HEK293T (cell line): ENCODE measurements at regions not wholly inside any gene's neighbourhood (a gene's known extent, or its start where the extent isn't known, plus 50 kb on each side); places are given as distances from the start of the nearest gene placed in this dataset.
"Not testable (repeated sequence)": the region's sequence is repeated elsewhere in the genome, so short reads cannot be mapped to it uniquely, and the experiment has no call there.

Source experiments
- CTCF ChIA-PET: fragments of 350-600 bp; formaldehyde crosslinking; extraction: SDS; loops from one replicate; lab custom pipeline; 2021; ENCODE audit warnings: antibody characterized with exemption, inconsistent platforms; lab: Yijun Ruan, JAX
- POLR2A ChIA-PET: fragments of 350-600 bp; formaldehyde crosslinking; extraction: SDS; loops from one replicate; lab custom pipeline; 2020; ENCODE audit warnings: antibody characterized with exemption, inconsistent platforms; lab: Yijun Ruan, JAX
- DNase-seq: peaks from one replicate; pipeline ENCODE4 v3.0.0; 2012; ENCODE audit warnings: mixed read lengths; ENCODE audit errors: extremely low spot score
- ARNT ChIP-seq: fragments of 450-650 bp; IDR thresholded peaks from 2 replicates; pipeline ENCODE4 v1.6.1; 2017; ENCODE audit warnings: mild to moderate bottlenecking
- BHLHE40 ChIP-seq: fragments of 450-650 bp; IDR thresholded peaks from 2 replicates; pipeline ENCODE4 v1.6.1; 2016; ENCODE audit warnings: mild to moderate bottlenecking, moderate library complexity, borderline replicate concordance
- CTBP1 ChIP-seq: fragments of 450-650 bp; IDR thresholded peaks from 2 replicates; pipeline ENCODE4 v1.6.1; 2016; ENCODE audit warnings: borderline replicate concordance
- ELF4 ChIP-seq: fragments of 450-650 bp; IDR thresholded peaks from 2 replicates; pipeline ENCODE4 v1.6.1; 2017; ENCODE audit warnings: antibody characterized with exemption
- FOXA1 ChIP-seq: fragments of 450-650 bp; IDR thresholded peaks from 2 replicates; pipeline ENCODE4 v1.6.1; 2016; ENCODE audit warnings: mild to moderate bottlenecking
- FOXK2 ChIP-seq: fragments of 450-650 bp; IDR thresholded peaks from 2 replicates; pipeline ENCODE4 v1.6.1; 2016; ENCODE audit warnings: mild to moderate bottlenecking
- FOXM1 ChIP-seq: fragments of 450-650 bp; IDR thresholded peaks from 2 replicates; pipeline ENCODE4 v1.6.1; 2017; ENCODE audit warnings: mild to moderate bottlenecking, borderline replicate concordance
- HDGF ChIP-seq: fragments of 450-650 bp; IDR thresholded peaks from 2 replicates; pipeline ENCODE4 v1.6.1; 2017; ENCODE audit warnings: antibody characterized with exemption, borderline replicate concordance
- L3MBTL2 ChIP-seq: fragments of 450-650 bp; conservative IDR thresholded peaks from 2 replicates; pipeline ENCODE4 v1.6.1; 2016; ENCODE audit warnings: mild to moderate bottlenecking
- LEF1 ChIP-seq: fragments of 450-650 bp; IDR thresholded peaks from 2 replicates; pipeline ENCODE4 v1.6.1; 2017; ENCODE audit warnings: mild to moderate bottlenecking, borderline replicate concordance
- NFRKB ChIP-seq: fragments of 450-650 bp; IDR thresholded peaks from 2 replicates; pipeline ENCODE4 v1.6.1; 2016; ENCODE audit warnings: mild to moderate bottlenecking, moderate library complexity
- SP1 ChIP-seq: fragments of 450-650 bp; IDR thresholded peaks from 2 replicates; pipeline ENCODE4 v1.6.1; 2017
- SUZ12 ChIP-seq: fragments of 450-650 bp; IDR thresholded peaks from 2 replicates; pipeline ENCODE4 v1.6.1; 2016; ENCODE audit warnings: mild to moderate bottlenecking
- TARDBP ChIP-seq: fragments of 450-650 bp; IDR thresholded peaks from 2 replicates; pipeline ENCODE4 v1.6.1; 2016
- ZNF384 ChIP-seq: fragments of 450-650 bp; IDR thresholded peaks from 2 replicates; pipeline ENCODE4 v1.6.1; 2016
- TF ChIP-seq, protein P1 (sequence below): fragments of 450-650 bp; IDR thresholded peaks from 2 replicates; pipeline ENCODE4 v1.6.1; 2016

DNA sequence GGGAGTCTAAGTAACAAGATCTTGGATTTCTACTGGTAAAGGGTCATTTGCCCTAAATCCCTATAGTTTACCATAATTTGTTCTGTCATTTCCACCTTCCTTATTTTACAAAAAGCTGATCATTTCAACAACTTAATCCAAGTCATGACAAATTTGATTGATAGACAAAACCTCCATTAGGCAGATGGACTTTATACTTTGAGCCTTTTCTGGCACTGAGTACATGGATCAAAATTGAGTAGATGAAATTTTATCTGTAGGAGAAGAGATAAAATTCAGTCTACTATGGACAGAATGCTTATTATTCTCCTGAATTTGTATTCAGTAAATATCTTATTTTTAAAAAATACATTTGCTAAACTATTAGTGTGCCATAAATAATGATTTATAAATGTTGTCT is 62.6 kb upstream of the NRIP1 start:
- POLR2A ChIA-PET = no interaction called here
- no peak for TF ChIP-seq BHLHE40
- no peak for TF ChIP-seq L3MBTL2
- no peak for TF ChIP-seq HDGF
- no peak for TF ChIP-seq FOXM1
- TF ChIP-seq NFRKB = no peak
- no peak for DNase-seq
- CTCF ChIA-PET = no interaction called here

GRCh38 chr21:15128267-15128666 is 63.5 kb upstream of the NRIP1 start:
- ChIA-PET POLR2A (no interaction called here), CTCF (no interaction called here)
- TF ChIP-seq ELF4 (no peak), FOXK2 (no peak), L3MBTL2 (no peak), CTBP1 (no peak)
- DNase-seq = no peak

- CTCF ChIA-PET, POLR2A ChIA-PET, DNase-seq: not testable (repeated sequence)
Measured at GRCh38 chr21:15128714-15129113, 63.9 kb upstream of the NRIP1 start.

- no peak for DNase-seq
- ChIA-PET POLR2A (no interaction called here), CTCF (no interaction called here)
- TF ChIP-seq TARDBP = no peak
- no peak for TF ChIP-seq FOXA1
- no peak for TF ChIP-seq SUZ12
- TF ChIP-seq, protein P1, sequence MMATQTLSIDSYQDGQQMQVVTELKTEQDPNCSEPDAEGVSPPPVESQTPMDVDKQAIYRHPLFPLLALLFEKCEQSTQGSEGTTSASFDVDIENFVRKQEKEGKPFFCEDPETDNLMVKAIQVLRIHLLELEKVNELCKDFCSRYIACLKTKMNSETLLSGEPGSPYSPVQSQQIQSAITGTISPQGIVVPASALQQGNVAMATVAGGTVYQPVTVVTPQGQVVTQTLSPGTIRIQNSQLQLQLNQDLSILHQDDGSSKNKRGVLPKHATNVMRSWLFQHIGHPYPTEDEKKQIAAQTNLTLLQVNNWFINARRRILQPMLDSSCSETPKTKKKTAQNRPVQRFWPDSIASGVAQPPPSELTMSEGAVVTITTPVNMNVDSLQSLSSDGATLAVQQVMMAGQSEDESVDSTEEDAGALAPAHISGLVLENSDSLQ = no peak
- TF ChIP-seq ARNT = no peak
- no peak for TF ChIP-seq L3MBTL2
- TF ChIP-seq FOXK2 = no peak
- no peak for TF ChIP-seq FOXM1
- TF ChIP-seq SP1 = no peak
- TF ChIP-seq ZNF384 = no peak
- no peak for TF ChIP-seq HDGF
- no peak for TF ChIP-seq NFRKB
Measured at GRCh38 chr21:15130326-15130725, 65.5 kb upstream of the NRIP1 start.

DNA sequence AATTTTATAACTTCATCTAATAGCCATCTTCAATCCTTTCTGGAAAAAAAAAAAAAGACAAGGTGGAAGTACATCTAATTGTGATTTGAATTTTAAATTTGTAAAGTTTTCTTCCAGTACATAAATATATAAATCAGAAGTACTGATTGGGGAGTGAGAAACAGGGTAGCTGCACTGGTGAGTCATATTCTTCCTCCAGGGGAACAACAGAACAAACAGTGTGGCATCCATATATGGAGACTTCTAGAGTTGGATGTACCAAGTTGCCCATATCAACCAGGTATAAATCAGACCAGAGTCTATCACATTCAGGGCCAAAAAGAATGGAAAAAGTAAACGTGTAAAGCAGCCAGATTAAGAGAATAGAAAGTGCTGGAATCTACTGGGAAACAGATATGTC is 66.0 kb upstream of the NRIP1 start:
- ChIA-PET POLR2A (no interaction called here), CTCF (no interaction called here)
- no peak for TF ChIP-seq L3MBTL2
- no peak for TF ChIP-seq ELF4
- TF ChIP-seq FOXM1 = no peak
- no peak for TF ChIP-seq LEF1
- TF ChIP-seq ARNT = no peak
- no peak for TF ChIP-seq SUZ12
- TF ChIP-seq TARDBP = no peak
- no peak for TF ChIP-seq NFRKB
- no peak for TF ChIP-seq FOXK2
- TF ChIP-seq ZNF384 = no peak
- no peak for TF ChIP-seq HDGF
- TF ChIP-seq, protein P1 = no peak
- TF ChIP-seq FOXA1 = no peak
- TF ChIP-seq CTBP1 = no peak
- TF ChIP-seq BHLHE40 = no peak
- TF ChIP-seq SP1 = no peak
- no peak for DNase-seq

DNA sequence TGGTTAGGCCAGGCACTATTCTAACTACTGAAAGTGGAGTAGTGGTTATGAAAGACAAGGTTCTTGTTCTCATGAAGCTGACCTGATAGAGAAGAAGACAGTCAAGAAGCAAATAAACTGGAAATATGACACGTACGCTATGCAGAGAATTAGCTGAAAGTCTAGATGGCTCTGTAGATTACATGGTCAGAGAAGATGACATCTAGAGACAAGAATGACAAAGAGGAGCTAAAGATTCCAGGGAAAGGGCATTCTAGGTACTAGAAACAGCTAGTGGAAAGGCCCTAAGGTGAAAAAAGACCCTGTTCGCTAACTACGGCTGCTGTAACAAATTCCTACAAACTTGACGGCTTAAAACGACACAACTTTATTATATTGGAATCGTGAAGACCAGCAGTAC is 68.0 kb upstream of the NRIP1 start:
- no peak for DNase-seq
- CTCF ChIA-PET = interaction anchor here (0.9 kb wide), 1 partner anchor 26 kb away, joined by 3 read pairs; no protein-coding TSS in a partner anchor
- POLR2A ChIA-PET = no interaction called here
- TF ChIP-seq NFRKB = no peak
- no peak for TF ChIP-seq ELF4
- no peak for TF ChIP-seq FOXA1
- TF ChIP-seq ZNF384 = no peak
- TF ChIP-seq BHLHE40 = no peak
- no peak for TF ChIP-seq CTBP1
- no peak for TF ChIP-seq TARDBP
- TF ChIP-seq FOXM1 = no peak
- TF ChIP-seq HDGF = no peak
- no peak for TF ChIP-seq FOXK2
- no peak for TF ChIP-seq SUZ12
- no peak for TF ChIP-seq SP1
- no peak for TF ChIP-seq L3MBTL2
- no peak for TF ChIP-seq ARNT
- no peak for TF ChIP-seq LEF1
- TF ChIP-seq, protein P1 = no peak
